ENCODE measurements at regions not wholly inside any gene's neighbourhood (a gene's known extent, or its start where the extent isn't known, plus 50 kb on each side); places are given as distances from the start of the nearest gene placed in this dataset.
A peak's percentile ranks its signal among the peaks of the same experiment; 100 is the strongest.

DNA sequence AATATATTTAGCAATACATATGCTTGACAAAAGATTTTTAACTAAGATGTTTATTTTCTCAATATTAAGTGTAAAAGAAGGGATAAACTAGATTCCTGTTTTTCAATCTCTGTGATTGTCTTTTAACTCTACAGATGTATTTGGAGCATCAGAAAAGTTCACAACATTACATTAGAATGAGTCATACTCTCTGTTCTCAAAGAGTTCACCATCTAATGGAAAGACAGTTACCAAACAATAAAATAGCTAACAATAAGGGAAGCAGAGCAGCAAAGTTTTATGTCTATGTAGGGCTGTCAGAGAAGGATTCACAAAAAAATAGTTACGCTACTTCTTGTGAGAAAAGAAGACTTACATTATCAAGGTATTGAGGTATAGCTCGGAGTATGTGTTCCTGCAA lies 109.2 kb upstream of the MAP2 start:
- no peak for DNase-seq

DNA sequence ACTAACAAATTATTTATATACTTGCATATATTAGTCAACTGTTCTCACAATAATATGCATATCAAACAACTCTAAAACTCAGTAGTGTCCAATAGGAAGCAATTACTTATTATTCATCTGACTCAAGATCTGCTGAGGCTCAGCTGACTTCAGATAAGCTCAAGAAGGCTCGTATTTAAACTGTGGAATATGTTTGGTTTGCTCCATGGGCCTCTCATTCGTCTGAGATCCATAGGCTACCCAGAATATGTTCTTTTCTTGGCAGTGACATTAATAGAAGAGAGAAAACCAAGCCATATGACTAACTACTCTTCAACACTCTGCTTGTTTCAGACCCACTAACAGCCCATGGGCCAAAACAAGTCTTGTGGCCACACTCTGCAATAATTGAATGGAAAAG lies 107.7 kb upstream of the MAP2 start:
- DNase-seq = no peak

DNA sequence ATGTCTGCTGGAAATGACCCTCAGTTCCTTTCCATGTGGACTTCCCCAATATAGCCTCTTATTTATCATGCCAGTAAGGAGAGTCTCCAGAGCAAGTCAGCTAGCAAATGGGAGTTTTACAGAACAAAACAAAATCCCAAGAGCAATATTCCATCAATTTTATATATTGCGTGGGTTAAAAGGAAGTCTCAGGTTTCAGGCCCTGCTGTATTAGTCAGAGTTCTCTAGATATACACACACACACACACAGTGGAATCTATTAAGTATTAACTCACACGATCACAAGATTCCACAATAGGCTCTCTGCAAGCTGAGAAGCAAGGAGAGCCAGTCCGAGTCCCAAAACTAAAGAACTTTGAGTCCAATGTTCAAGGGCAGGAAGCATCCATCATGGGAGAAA lies 102.8 kb upstream of the MAP2 start:
- no peak for DNase-seq

DNA sequence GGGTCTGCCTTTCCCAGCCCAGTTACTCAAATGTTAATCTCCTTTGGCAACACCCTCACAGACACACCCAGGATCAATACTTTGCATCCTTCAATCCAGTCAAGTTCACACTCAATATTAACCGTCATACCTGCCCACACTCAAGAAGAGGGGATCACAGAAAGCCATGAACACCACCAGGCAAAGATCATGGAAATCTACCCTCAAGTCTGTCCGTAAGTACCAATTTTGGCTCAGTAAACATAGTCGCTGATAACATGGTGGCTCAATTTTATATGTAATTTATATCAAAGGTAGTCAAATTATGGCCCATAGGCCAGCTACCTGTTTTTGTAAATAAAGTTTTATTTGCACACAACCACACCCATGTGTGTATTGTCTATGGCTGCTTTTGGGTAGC lies 102.3 kb upstream of the MAP2 start:
- no peak for DNase-seq

DNA sequence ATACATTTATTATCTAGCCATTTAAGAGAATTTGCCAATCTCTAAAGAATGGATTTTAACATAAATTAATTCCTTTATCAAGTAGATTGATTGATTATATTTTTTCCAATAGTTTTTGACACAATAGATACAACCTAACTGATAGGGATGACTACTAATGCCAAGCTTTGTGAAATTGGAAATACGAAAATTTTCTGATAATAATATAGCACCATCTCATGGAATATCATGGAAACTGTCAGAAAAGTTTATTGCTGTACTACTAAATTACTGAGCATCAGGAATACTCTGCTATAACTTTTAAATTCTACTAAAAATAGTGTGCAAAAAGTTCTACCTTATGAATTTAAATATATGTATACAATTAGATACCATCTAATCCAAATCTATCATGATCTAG lies 101.8 kb upstream of the MAP2 start:
- DNase-seq = no peak

DNA sequence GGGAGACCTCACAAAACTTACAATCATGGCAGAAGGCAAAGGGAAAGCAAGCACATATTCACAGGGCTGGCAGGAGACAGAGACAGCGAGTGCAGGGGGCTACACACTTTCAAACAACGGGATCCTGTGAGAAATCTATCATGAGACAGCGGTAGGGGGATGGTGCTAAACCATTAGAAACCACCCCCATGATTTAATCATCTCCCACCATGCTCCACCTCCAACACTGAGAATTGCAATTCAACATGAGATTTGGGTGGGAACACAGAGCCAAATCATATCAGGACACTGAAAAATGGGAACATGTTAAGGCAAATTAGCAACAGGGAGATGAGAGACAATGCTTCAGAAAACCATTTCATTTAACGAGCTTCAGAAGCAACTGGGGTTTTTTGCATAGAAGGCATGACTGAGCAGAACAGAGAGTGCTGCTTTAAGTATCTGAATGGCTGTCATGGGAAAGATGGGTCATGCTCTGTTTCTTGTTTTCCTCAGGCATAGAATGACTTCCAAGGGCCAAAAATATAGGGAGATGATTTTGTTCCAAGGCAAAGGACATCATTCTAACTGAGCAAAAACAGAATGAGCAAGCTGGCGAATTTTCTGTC lies 100.8 kb upstream of the MAP2 start:
- DNase-seq = no peak

DNA sequence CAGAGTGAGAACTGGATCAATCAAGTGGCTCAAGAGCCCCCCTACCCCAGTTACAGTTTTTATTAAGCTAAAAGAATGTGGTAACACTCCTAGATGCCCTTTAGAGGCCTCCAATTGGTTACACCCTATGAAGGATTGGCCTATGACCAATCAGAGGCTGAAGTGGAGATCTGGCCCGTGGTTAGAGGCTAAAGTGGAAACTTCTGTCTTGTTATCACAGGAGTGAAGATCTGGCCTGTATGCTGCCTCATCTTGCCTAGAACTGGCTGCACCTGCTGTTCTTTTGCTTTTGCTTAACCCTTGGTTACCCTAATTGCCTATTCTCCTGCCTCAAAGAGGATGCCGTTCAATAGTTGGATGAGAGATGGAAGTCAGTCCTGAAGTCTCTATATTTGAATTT lies 100.1 kb upstream of the MAP2 start:
- no peak for DNase-seq

DNA sequence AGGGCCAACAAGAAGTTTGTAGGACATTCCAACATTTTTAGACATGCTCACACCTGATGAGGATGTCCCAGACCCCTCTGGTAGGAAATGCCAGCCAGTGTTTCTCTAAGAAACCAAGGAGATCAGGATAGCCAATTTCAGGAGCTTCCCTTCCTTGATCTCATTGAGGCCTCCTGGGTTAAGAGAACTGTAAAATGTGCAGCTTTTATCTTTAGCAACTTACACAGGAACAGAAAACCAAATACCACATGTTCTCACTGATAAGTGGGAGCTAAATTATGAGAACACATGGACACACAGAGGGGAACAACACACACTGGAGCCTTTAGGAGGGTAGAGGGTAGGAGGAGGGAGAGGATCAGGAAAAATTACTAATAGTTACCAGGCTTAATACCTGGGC lies 99.6 kb upstream of the MAP2 start:
- no peak for DNase-seq

DNA sequence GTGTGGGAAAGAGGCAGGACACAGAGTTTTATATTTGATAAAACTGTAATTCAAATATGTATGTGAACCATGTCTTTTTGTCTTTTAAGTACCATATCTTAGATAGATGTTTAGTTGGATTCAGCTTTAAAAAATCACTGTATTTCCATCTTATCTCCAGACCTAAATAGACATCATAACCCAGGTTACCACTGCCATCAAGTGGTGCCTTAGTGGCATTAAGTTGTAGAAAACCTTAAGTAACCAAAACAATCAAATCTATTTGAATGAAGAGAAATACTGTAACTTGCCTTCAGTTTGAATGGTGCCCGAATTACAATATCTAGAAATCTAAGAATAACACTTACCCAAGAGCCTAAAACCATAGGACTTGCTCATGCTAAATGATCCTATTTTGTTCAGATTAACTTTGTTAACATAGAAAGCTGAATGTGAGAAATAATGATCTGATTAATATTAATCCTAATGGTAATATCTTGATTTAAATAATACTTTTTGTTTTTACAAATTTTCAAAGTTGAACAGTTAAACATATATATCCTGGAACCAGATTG lies 92.5 kb upstream of the MAP2 start:
- no peak for DNase-seq

DNA sequence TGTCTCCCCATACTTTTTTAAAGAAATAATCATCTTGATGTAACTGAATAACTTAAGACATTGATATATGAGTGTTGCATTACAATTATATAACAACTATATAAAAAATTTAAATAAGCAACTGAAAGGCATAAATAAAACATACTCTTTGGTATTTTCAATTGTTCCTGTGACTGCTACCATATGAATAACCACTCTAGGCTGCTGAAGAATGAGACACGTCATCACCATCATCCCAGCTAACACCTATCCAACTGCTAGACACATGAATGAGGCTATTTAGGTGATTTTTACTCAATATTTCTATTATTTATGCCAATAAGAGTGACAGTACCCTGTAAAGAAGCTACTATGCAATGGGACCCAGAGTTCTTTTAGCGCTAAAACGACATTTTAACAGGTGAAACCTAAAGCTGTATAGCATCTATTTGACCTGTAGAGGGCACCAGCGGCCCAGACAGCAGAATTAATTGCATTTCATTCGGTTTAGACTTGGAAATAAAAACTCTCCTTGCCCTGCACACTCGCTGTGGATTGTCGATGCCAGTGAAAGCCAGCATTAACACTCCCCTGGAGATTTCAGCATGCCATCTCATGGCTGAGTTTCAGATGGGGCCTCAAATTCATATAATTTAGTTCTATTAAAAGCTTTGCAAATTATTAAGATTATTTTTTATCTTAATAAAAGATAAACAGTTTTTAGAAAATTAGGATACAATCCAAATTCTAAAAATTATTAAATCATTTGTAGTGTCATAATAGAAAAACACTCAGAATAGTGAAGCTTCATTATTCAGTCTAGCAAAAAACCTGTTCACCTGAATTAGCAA lies 89.4 kb upstream of the MAP2 start:
- peak; percentile 54 for DNase-seq

DNA sequence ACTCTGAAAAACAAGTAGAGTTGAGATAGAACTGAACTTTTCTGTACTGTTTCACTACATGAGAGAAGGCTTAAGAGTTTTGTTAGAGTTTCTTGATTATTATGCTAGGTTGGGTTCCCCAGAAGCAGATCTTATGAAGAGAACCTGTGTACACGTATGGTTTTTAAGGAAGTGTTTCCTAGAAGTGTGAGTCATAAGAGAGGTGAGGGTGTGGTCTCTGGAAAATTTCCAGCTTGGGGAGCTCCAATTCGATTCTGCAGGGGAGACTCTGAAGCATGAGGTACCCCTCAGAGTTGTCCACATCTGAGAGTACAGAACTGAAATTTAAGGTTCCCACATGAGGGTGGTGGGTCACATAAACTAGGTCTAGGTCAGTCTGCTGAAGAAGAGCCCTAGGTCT lies 83.3 kb upstream of the MAP2 start:
- no peak for DNase-seq

DNA sequence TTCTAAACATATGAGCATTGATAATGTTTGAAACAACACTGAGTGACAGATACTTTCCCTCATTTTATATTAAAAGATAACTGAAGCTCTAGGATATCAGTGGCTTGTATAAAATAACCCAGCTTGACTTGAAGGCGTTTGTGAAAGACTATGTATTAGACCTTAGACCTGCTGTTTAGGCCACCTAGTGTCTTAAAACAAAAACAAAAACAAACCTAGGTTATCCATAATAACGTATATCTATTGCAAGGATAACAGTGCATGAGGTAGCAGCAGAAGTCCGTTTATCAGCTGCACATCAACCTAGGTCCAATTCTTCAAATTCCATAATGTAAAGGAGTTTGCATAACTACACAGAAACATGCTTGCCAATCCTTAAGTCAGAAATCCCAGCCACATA lies 79.5 kb upstream of the MAP2 start:
- no peak for DNase-seq

DNA sequence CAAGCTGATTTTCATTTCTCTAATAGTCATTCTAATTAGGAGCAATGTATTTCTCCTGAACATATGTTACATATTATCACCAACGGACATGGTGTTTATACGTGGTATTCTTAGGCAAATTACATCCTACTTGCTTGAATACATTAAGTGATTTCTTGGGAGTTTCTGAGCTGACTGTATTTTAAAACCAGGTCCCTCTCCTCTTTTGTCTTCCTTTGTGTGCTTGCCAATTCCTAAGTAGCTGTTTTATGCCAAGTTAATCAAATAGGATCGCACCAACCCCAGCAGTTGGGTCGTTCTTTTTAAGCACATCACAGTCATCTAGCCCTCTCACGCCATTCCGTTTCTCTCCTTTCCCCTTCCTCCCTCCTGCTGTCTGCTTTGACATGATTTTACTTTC lies 75.4 kb upstream of the MAP2 start:
- DNase-seq = no peak

DNA sequence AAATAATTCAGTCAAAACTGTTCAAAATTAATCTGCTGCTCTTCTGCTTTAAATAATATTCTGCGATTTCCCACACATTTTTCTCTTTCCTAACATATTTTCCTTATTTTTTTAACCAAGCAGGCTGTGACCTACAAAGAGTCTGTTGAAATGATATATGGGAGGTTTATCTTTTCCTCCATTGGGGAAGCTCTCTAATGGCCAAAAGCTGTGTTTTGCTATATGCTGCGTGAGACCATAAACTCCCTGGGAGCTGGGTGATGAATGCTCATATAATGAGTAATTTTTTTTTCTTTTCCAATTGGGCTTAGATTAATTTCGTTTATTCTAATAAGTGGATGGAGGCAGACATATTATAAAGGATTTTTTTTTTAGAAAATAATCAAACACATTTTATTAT lies 72.2 kb upstream of the MAP2 start:
- DNase-seq = no peak

DNA sequence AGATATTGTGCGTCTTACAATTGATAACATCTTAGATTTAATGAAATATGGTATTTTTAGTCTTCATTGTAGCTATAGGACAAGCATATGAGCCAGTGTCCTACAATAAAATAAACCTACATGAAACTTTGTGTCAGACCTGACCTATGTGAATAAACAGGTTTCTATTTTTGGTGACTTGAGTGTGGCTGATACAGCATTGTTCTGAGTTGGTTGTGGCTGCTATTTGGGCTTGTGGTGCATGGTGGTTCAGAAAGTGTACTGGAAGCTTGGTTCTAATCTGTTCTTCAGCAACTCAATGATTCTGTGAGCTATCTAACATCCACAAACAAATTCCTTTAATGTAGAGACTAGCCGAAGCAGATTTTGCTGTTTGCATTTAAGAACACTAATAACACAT lies 64.9 kb upstream of the MAP2 start:
- no peak for DNase-seq

DNA sequence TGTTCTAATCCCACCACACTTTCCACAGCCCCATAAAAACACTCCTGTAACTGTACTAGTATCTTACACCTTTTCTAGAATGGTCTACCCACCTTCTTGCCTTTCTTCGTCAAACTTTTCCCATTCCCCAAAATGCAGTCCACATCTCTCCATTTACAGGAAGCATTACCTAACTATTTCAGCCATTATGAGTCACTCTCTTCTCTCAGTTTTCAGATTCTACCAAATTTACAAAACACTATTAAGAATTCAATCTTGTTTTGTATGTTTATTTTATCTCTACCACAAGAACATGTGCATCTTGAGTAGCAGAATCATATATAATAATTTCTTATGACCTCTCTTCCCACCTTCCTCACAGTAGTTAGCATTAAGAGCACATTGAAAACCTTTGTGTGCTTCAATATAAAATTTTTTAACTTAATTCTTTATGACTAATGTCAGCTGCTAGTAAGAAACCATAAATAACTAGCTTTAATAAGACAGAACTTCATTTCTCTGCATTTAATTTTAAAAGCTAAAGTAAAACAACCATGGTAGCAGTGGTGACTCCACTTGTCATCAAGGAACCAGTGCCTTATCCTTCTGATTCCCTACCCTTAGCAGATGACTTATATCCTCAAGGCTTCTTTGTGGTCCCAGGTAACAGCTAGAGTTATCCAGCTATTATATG lies 56.6 kb upstream of the MAP2 start:
- no peak for DNase-seq

DNA sequence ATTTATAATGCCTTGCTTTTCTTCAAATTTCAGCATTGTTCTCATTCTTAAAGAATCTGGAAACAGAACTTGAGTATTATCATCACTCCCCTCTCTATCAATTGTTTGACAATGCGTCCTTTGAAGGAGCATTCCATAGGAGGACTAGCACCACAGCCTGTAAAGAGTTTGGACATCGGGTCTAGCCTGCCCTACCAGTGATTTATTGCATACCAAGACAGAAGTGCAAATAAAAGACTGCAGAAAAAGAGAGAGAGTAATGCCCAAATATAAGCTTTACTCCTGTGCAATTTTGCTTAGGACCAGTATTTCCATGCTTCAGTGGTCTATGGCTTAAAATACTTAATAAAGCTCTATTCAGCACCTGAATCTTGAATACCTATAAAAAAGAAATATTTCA lies 55.4 kb upstream of the MAP2 start:
- no peak for DNase-seq

DNA sequence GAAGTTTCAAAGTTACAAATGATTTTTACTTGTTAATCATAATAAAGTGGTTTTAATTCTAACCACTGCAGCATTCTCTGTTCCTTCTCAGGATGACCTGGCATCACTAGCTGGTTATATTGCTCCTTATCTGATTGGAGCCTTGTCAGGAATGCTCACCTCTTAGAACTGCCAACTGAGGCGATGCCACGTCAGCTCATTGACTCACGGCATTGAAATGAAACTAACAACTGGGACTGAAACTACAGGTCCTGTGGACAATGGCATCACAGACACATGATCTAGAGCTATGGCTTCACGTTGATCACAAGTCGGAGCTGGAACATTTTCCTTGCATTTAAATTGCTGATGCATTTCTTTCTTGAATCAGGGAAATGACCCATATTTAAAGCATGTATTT lies 54.9 kb upstream of the MAP2 start:
- DNase-seq = no peak

DNA sequence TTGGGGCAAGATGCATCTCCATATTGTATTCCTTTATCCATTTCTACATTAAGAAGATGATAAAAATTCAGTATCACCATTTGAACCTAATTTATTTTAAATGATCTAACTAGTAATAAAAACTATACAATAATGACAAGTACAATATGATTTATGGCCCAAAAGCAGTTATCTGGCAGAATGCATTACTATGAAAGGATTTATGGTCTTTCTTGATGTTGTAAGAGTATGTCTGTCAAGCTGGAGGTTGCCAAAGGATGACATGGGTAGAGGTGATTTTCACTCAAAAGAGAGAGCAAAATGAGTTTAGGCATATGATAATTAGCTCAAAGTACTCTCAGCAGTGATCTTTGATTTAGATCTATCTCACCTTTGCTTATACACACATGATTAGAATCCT lies 54.2 kb upstream of the MAP2 start:
- DNase-seq = no peak

DNA sequence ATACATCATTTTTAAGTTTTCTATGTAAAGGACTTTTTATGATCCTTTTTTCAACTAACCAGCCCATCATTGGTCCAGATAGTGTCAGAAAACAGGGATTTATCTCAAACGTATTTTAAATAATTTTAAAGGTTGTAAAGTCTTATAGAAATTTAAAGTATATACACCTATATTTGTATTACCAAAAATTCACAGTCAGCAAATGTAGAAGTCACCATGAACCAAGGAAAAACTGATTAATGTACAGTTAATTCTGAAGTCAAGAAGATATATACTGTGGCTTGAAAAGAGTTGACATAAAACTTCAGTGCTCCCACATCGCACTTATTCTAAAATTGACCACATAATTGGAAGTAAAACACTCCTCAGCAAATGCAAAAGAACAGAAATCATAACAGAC lies 52.4 kb upstream of the MAP2 start:
- DNase-seq = no peak
